Hematopoietic multipotent progenitor cell treated with erythropoietin and hydrocortisone succinate and interleukin-3 and kit ligand, for 4 days (in vitro differentiated cells): ENCODE measurements at regions not wholly inside any gene's neighbourhood (a gene's known extent, or its start where the extent isn't known, plus 50 kb on each side); places are given as distances from the start of the nearest gene placed in this dataset.
A peak's percentile ranks its signal among the peaks of the same experiment; 100 is the strongest.

Source experiments
- DNase-seq: peaks from one replicate; pipeline ENCODE4 v3.0.0-alpha.2; 2015

- DNase-seq = no peak
Observed at GRCh38 chr3:21801631-21802030, 50.6 kb upstream of the ZNF385D start.

DNA sequence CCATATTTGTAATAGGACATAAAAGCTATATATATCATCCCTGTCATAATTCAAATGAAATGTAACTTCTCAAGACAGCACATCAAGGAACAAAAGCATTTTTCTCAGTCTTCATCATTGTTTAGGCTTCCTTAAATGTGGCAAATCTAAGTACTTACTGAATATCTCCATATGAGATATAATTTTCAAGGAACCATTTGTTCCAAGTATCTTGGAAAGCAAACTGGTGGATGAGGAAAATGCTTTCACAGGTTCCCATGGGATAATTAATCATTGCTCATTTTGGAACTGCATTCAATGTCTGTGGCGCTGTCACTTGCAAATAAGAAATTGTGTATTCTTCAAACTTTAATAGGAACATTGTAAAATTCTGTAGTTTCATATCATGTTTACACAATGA, 52.6 kb upstream of the ZNF385D start:
- DNase-seq = no peak

DNA sequence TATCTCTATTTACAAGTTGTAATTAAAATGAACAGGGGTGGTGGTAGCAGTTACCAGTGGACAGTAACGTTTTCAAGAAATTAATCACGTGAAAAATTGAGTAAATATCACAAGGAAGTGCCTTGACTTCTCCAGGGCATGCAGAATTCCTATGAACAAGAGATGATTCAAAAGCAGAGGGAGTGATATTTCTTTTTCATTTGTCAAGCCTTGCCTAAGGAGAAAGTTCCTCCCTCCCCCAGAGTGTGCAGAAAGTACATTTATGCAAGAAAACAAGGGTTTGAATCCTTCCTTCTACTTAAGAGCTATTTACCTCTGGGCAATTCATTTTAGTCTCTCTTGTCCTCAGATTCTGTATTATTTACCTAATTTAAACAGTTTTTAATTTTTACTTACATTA, 53.3 kb upstream of the ZNF385D start:
- DNase-seq = no peak

DNA sequence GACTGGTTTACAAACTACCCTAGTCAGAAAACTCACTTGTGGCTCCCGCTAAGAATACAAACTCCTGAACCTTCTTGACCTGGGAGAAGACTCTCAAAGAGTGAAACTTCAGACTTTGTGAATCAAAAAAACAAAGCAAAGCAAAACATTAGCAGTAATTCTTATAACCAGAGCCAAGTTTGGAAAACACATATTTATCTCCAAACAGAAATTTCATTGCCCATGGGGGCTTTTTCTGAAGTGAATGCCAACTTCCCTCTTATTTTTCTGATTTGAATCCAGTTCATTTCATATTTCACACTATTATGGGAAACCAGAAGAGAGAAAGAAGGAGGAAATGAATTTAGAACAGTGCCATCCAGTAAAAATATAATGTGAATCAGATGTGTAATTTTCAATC, 55.7 kb upstream of the ZNF385D start:
- no peak for DNase-seq

DNA sequence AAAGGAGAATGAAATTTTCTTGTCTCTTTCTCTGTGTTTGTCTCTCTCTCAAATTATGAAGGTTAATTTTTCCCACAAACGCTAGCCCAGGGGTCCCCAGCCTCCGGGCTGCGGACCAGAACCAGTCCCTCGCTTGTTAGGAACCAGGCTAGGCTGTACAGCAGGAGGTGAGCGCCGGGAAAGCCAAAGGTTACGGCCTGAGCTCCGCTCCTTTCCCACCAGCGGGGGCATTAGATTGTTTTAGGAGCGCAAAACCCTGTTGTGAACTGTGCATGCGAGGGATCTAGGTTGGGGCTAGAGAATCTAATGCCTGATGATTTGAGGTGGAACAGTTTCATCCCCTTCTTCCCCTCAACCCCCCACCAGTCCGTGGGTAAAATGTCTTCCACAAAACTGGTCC, 74.7 kb upstream of the ZNF385D start:
- no peak for DNase-seq

- DNase-seq = peak; percentile 14
Observed at GRCh38 chr3:21826416-21826815, 75.4 kb upstream of the ZNF385D start.

DNA sequence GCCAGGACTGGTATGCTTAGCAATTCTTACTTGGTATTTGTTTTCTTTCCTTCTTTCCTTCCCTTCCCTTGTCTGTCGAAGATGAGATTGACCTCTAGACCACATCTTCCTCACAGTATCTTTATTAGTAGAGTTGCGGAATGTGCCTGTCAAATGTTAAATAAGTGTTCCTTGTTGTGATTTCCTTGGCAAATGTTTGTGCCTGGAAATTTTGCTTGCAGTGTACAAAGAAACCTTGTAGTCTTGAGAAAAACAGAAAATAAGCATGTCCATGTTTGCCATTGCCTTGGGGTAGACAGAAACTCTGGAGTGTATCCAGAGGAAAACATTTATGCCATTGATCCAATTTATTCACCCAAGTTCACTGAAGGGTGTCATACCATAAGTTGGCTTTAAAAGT, 79.5 kb upstream of the ZNF385D start:
- no peak for DNase-seq

DNA sequence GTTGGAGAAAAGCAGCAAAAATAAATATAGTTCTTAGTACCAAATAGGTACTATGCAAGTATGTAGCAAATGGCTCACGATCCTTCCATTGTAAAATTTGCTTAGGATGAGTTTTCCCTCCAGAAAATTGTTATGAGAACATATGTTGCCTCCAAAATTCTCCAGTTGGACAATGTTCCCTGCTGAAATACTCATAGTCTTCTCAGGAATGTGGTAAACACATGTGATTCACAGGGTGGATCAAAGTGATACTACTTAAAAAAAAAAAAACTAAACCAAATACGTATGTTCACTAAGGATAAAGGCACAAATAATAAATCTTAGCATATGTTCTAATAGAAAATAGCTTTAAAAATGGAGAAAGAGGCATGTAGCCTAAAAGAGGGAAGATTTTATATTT, 84.3 kb upstream of the ZNF385D start:
- no peak for DNase-seq

DNA sequence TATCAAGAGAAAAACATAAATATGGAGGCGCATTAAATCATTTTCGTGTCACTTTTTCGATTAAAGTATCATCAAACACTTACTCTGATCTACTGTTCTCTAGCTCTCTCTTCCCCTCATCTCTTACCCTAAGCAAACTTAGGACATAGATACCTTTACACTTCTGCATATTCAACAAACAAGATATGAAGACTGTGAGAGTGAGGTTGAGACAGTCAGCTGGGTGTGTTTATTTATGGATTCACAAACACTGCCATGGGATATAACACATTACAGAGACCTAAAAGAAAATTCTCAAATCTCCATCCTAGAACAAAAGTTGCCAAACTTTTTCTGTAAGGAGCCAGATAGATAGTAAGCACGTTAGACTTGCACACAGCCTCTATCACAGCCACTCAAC, 85.2 kb upstream of the ZNF385D start:
- no peak for DNase-seq

DNA sequence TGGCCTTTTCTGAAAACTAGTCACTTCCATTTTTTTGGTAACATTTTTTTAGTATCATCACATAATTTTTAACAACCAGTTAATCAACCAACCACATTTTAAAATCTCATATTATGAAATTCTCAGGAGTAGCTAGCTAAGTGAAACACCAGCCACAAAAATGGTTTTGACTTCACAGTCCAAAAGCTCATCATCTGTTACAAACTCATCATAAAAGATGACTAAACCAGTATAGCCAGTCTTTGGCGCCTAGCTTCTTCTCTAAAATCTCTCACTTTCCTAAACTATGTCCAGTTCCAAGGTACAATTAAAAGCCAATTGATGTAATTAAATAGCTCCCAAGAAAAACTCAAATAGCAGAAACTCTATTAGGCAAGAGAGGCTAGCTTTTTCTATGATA, 88.2 kb upstream of the ZNF385D start:
- no peak for DNase-seq

GRCh38 chr3:21839592-21839991, 88.6 kb upstream of the ZNF385D start:
- DNase-seq = peak; percentile 44

DNA sequence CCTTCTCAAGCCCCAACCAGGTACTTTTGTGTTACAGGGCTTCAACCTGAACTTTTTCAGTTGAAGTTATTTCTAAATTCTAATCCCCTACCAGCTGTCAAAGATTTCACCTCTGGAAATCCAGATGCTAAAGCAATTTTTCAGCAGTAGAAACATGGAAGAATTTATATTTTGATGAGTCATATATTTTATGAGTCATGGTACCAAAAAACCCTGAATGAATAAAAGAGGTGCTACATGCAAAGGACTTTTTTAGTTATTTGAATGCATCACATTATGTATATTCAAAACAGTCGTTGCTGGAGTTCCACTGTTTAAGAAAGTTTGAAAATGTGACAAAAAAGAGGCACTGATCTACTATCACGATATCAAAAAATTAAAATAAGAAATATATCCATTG, 96.0 kb upstream of the ZNF385D start:
- no peak for DNase-seq

- no peak for DNase-seq
Observed at GRCh38 chr3:21859124-21860081, 108.4 kb upstream of the ZNF385D start.

DNA sequence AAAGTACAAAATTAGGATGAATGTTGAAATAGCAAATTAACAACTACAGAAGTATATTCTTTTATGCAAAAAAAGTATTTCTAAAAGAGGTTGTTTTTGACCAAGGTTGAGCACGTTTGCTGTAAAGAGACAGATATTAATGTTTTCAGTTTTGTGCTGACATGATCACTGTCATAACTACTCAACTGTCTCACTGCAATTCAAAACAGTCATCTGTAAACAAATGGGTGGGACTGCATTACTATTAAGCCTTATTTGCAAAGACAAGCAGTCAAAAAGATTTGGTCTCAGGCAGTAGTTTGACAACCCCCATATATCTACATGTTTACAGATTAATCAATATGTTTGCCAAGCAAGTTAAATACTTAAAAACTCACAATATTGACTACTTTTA, 109.1 kb upstream of the ZNF385D start:
- no peak for DNase-seq

DNA sequence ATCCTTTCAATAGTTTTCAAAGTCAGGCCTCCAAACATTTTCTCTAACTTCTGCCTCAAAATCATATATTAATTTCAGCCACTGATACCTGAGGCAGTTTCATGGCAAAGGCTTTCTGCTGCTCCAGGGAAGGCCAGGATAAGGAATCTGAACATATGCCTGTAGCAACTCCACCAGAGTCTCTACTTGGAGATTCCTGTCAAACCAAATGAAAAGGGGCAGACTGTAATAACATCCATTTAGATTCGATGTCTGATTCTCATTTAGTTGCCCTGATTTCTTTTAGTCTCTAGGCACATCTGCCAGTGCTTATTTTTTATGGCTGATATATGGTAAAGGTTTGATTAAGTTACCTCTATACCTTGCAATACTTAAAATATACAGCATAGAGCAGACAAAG, 109.6 kb upstream of the ZNF385D start:
- DNase-seq = no peak

DNA sequence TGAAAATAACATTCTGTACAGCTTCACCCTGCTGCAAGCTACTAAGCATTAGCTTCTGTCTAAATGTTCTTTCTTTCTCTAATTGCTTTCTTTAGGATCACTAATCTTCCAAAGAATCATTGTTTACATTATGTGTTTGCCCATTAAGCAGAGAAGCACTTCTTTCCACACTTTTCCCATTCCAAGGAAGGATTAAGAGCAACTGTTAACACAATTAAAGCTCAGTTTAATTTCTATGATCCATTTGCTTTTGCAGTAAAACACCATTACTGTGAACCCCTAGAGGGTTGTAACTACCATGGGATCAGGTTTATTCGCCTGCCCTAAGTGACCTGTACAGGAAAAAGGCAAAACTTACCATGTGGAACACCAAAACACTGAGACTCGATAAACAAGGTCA, 125.8 kb upstream of the ZNF385D start:
- no peak for DNase-seq

- no peak for DNase-seq
Observed at GRCh38 chr3:21877214-21877754, 126.3 kb upstream of the ZNF385D start.

GRCh38 chr3:21879184-21879886, 128.3 kb upstream of the ZNF385D start:
- DNase-seq = no peak

GRCh38 chr3:21888656-21889055, 137.6 kb upstream of the ZNF385D start:
- DNase-seq = no peak

DNA sequence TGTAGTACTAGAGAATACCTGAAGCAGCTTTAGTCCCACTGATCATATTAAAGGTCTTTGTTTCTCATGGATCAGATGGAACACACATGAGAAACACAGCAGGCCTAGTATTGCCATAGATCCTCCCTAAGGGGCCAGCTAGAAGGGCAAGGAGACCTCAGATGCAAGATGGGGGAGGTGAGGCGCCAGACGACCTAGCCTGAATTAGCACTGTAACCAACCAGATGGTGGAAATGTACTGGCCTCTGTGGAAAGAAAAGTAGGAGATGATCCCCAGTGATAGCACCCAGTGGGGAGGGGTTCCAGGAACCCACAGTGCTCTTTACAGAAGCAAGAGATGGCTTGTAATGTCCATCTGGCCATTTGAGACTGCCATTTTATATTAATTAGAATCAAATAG, 138.2 kb upstream of the ZNF385D start:
- no peak for DNase-seq

DNA sequence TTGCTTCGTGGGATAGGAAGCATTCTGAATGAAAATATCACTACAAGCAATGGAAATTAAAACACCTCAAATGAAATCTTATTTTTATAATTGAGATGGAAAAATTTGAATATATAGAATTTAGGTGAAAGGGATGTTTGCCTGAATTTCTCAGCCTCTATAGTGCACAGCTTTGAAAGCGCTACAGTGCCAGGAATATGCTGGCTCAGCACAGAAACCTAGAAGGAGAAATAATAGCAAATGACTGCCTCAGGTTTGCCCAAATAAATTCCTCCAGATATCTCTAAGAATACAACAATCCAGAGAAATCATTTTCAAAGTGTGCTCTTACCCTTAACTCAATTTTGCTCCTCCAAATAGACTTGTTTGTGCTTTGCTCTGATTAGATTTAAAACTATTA, 141.1 kb upstream of the ZNF385D start:
- no peak for DNase-seq

GRCh38 chr3:21893242-21893641, 142.2 kb upstream of the ZNF385D start:
- peak; percentile 44 for DNase-seq

GRCh38 chr3:21894459-21895340, 143.7 kb upstream of the ZNF385D start:
- DNase-seq = peak; percentile 60
